HEK293 (cell line): ENCODE measurements at regions not wholly inside any gene's neighbourhood (a gene's known extent, or its start where the extent isn't known, plus 50 kb on each side); places are given as distances from the start of the nearest gene placed in this dataset.

Experiments used
- CTCF ChIA-PET: fragments of 350-600 bp; formaldehyde crosslinking; extraction: SDS; loops from one replicate; lab custom pipeline; 2021; ENCODE audit warnings: antibody characterized with exemption; lab: Yijun Ruan, JAX
- POLR2A ChIA-PET: fragments of 300-600 bp; formaldehyde crosslinking; extraction: SDS; loops from one replicate; lab custom pipeline; 2020; ENCODE audit warnings: antibody characterized with exemption, inconsistent platforms; lab: Yijun Ruan, JAX
- H3K27ac ChIP-seq: fragments of 200-500 bp; sonication (Bioruptor generic); 2 replicates; pipeline ENCODE4 v1.5.1; 2014; ENCODE audit warnings: low read depth, low read length, control low read depth, inconsistent platforms; ENCODE audit errors: extremely low read depth
- H3K36me3 ChIP-seq, 2 experiments: fragments of 200-500 bp in 1 of 2; sonication (Bioruptor generic) in 1 of 2; 1 replicate in 1 of 2; 2 replicates in 1 of 2; pipeline ENCODE4 v1.5.1; 2014 to 2017; ENCODE audit warnings: inconsistent platforms in 2 of 2, low read length in 2 of 2; ENCODE audit not compliant: control insufficient read depth in 2 of 2, insufficient read depth in 1 of 2
- H3K4me1 ChIP-seq: fragments of 200-500 bp; sonication (Bioruptor generic); 2 replicates; pipeline ENCODE4 v1.5.1; 2014; ENCODE audit warnings: mild to moderate bottlenecking, low read length, inconsistent platforms; ENCODE audit not compliant: control insufficient read depth, insufficient read depth
- H3K4me3 ChIP-seq: 2 replicates; pipeline ENCODE4 v1.5.1; 2011; ENCODE audit warnings: low read depth, mild to moderate bottlenecking, control low read depth, low read length, moderate library complexity
- H3K9me3 ChIP-seq: fragments of 200-500 bp; sonication (Bioruptor generic); 2 replicates; pipeline ENCODE4 v1.5.1; 2014; ENCODE audit warnings: low read depth, low read length, inconsistent platforms; ENCODE audit not compliant: control insufficient read depth, insufficient read depth
- FEZF1 ChIP-seq: fragments of 450-650 bp; formaldehyde crosslinking; IDR thresholded peaks from 2 replicates; pipeline ENCODE4 v1.5.1; 2016; ENCODE audit warnings: missing biosample characterization, missing genetic modification characterization
- GFI1B ChIP-seq: fragments of 450-650 bp; formaldehyde crosslinking; IDR thresholded peaks from 2 replicates; pipeline ENCODE4 v1.5.1; 2016; ENCODE audit warnings: missing biosample characterization, missing genetic modification characterization
- PRDM1 ChIP-seq: fragments of 450-650 bp; formaldehyde crosslinking; IDR thresholded peaks from 2 replicates; pipeline ENCODE4; 2016; ENCODE audit warnings: missing biosample characterization, missing genetic modification characterization
- SP7 ChIP-seq: fragments of 450-650 bp; formaldehyde crosslinking; IDR thresholded peaks from 2 replicates; pipeline ENCODE4 v1.5.1; 2016; ENCODE audit warnings: missing biosample characterization, missing genetic modification characterization
- ZBTB1 ChIP-seq: fragments of 450-650 bp; formaldehyde crosslinking; IDR thresholded peaks from 2 replicates; pipeline ENCODE4 v1.5.1; 2016; ENCODE audit warnings: missing biosample characterization, missing genetic modification characterization
- ZBTB7A ChIP-seq: fragments of 450-650 bp; formaldehyde crosslinking; IDR thresholded peaks from 2 replicates; pipeline ENCODE4 v1.5.1; 2016; ENCODE audit warnings: low read depth, missing biosample characterization, missing genetic modification characterization
- ZFP41 ChIP-seq: fragments of 450-650 bp; formaldehyde crosslinking; IDR thresholded peaks from 2 replicates; pipeline ENCODE4 v1.5.1; 2016; ENCODE audit warnings: missing biosample characterization, missing genetic modification characterization, borderline replicate concordance
- ZNF121 ChIP-seq: fragments of 450-650 bp; formaldehyde crosslinking; IDR thresholded peaks from 2 replicates; pipeline ENCODE4 v1.5.1; 2016; ENCODE audit warnings: missing biosample characterization, missing genetic modification characterization
- ZNF140 ChIP-seq: fragments of 450-650 bp; formaldehyde crosslinking; IDR thresholded peaks from 2 replicates; pipeline ENCODE4 v1.5.1; 2016; ENCODE audit warnings: missing biosample characterization, missing genetic modification characterization
- ZNF169 ChIP-seq: fragments of 450-650 bp; formaldehyde crosslinking; IDR thresholded peaks from 2 replicates; pipeline ENCODE4 v1.5.1; 2016; ENCODE audit warnings: missing biosample characterization, missing genetic modification characterization
- ZNF423 ChIP-seq: fragments of 450-650 bp; formaldehyde crosslinking; IDR thresholded peaks from 2 replicates; pipeline ENCODE4 v1.5.1; 2016; ENCODE audit warnings: missing biosample characterization, missing genetic modification characterization
- ZNF596 ChIP-seq: fragments of 450-650 bp; IDR thresholded peaks from 2 replicates; pipeline ENCODE4 v1.5.0; 2018; ENCODE audit warnings: missing biosample characterization, mild to moderate bottlenecking, missing genetic modification characterization, moderate library complexity
- ZNF621 ChIP-seq: fragments of 450-650 bp; formaldehyde crosslinking; IDR thresholded peaks from 2 replicates; pipeline ENCODE4 v1.5.1; 2017; ENCODE audit warnings: missing biosample characterization, missing genetic modification characterization
- ZNF747 ChIP-seq: fragments of 450-650 bp; formaldehyde crosslinking; IDR thresholded peaks from 2 replicates; pipeline ENCODE4 v1.5.1; 2016; ENCODE audit warnings: missing biosample characterization, missing genetic modification characterization
- ZXDB ChIP-seq: fragments of 450-650 bp; formaldehyde crosslinking; IDR thresholded peaks from 2 replicates; pipeline ENCODE4 v1.5.1; 2016; ENCODE audit warnings: missing biosample characterization, missing genetic modification characterization
- TF ChIP-seq, protein P1 (sequence below): IDR thresholded peaks from 2 replicates; pipeline ENCODE4 v1.6.1; 2011; ENCODE audit warnings: mild to moderate bottlenecking, low read depth, low read length, borderline replicate concordance
- TF ChIP-seq, protein P2 (sequence below): fragments of 450-650 bp; formaldehyde crosslinking; IDR thresholded peaks from 2 replicates; pipeline ENCODE4 v1.5.1; 2016; ENCODE audit warnings: missing biosample characterization, missing genetic modification characterization
- TF ChIP-seq, protein P3 (sequence below): fragments of 450-650 bp; formaldehyde crosslinking; IDR thresholded peaks from 2 replicates; pipeline ENCODE4 v1.5.1; 2017; ENCODE audit warnings: missing biosample characterization, mild to moderate bottlenecking, missing genetic modification characterization, moderate library complexity
- TF ChIP-seq, protein P4 (sequence below): fragments of 450-650 bp; formaldehyde crosslinking; IDR thresholded peaks from 2 replicates; pipeline ENCODE4 v1.5.1; 2017; ENCODE audit warnings: missing biosample characterization, missing genetic modification characterization
- TF ChIP-seq, protein P5 (sequence below): fragments of 450-650 bp; IDR thresholded peaks from 2 replicates; pipeline ENCODE4 v1.5.1; 2018; ENCODE audit warnings: missing biosample characterization, missing genetic modification characterization
- TF ChIP-seq, protein P6 (sequence below): fragments of 450-650 bp; formaldehyde crosslinking; IDR thresholded peaks from 2 replicates; pipeline ENCODE4 v1.5.1; 2016; ENCODE audit warnings: missing biosample characterization, missing genetic modification characterization
- TF ChIP-seq, protein P7 (sequence below): fragments of 450-650 bp; formaldehyde crosslinking; IDR thresholded peaks from 2 replicates; pipeline ENCODE4 v1.5.1; 2016; ENCODE audit warnings: missing biosample characterization, missing genetic modification characterization

DNA sequence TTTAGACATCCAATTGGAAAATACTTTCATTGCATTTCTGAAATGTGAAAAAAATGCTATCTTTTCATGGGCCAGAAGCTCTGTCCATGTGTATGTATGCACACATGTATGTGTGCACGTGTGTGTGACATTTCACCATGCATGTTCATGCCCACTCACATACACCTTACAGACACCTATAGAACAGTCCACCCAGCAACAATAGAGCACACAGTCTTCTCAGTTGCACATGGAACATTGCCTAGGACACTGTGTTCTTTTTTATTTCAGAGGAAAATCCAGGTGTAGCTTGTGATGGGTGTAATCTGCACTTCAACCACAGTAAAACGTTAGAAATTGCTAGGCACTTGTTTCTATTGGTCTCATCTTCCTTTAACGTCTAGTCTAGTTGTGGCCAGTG is 114.8 kb upstream of the RGPD4 start:
- CTCF ChIA-PET, result no interaction called here

DNA sequence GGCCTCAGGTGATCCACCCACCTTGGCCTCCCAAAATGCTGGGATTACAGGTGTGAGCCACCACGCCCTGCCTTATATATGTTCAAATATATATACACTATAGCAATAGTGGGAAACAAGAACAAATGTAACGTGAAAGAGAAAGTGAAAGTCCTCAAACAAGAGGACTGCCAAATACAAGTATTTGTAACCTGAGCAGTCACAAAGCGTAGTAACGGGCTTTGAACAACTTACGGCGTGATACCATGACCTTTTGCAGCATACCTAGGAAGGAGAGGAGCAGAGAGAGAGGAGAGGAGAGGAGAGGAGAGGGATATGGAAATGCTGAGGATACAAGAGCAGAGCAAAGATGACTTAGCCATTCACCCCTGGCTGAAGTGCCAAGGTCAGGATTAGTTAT is 113.8 kb upstream of the RGPD4 start:
- H3K4me1 ChIP-seq, result no peaks in the 10 kb centered on the region
- no peak for TF ChIP-seq ZBTB1 (tag by site-specific recombination)
- TF ChIP-seq, all 188 proteins: peak for 0
- Histone ChIP-seq H3K36me3 (no peaks in the 10 kb centered on the region), H3K4me3 (no peak overlapping the region), H3K27ac (no peak overlapping the region), H3K9me3 (no peaks in the 10 kb centered on the region)
- ChIA-PET CTCF (no interaction called here), POLR2A (no interaction called here)

More for the DNA sequence above, 114.8 kb upstream of the RGPD4 start:
- Histone ChIP-seq H3K36me3 (no peaks in the 10 kb centered on the region), H3K4me1 (no peaks in the 10 kb centered on the region), H3K27ac (no peak overlapping the region), H3K4me3 (no peak overlapping the region), H3K9me3 (no peaks in the 10 kb centered on the region)
- no peak for TF ChIP-seq ZFP41 (tag by site-specific recombination)
- no peak for TF ChIP-seq PRDM1 (tag by site-specific recombination)
- TF ChIP-seq ZNF747 (tag by site-specific recombination), result no peak
- TF ChIP-seq, protein P1, sequence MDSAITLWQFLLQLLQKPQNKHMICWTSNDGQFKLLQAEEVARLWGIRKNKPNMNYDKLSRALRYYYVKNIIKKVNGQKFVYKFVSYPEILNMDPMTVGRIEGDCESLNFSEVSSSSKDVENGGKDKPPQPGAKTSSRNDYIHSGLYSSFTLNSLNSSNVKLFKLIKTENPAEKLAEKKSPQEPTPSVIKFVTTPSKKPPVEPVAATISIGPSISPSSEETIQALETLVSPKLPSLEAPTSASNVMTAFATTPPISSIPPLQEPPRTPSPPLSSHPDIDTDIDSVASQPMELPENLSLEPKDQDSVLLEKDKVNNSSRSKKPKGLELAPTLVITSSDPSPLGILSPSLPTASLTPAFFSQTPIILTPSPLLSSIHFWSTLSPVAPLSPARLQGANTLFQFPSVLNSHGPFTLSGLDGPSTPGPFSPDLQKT, result no peak
- no peak for TF ChIP-seq FEZF1 (tag by site-specific recombination)
- no peak for TF ChIP-seq ZNF596 (tag by site-specific recombination)
- TF ChIP-seq ZNF140 (tag by site-specific recombination), result no peak
- no peak for TF ChIP-seq ZXDB (tag by site-specific recombination)
- TF ChIP-seq, protein P2, sequence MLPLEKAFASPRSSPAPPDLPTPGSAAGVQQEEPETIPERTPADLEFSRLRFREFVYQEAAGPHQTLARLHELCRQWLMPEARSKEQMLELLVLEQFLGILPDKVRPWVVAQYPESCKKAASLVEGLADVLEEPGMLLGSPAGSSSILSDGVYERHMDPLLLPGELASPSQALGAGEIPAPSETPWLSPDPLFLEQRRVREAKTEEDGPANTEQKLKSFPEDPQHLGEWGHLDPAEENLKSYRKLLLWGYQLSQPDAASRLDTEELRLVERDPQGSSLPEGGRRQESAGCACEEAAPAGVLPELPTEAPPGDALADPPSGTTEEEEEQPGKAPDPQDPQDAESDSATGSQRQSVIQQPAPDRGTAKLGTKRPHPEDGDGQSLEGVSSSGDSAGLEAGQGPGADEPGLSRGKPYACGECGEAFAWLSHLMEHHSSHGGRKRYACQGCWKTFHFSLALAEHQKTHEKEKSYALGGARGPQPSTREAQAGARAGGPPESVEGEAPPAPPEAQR (tag by site-specific recombination), result no peak
- TF ChIP-seq, protein P3, sequence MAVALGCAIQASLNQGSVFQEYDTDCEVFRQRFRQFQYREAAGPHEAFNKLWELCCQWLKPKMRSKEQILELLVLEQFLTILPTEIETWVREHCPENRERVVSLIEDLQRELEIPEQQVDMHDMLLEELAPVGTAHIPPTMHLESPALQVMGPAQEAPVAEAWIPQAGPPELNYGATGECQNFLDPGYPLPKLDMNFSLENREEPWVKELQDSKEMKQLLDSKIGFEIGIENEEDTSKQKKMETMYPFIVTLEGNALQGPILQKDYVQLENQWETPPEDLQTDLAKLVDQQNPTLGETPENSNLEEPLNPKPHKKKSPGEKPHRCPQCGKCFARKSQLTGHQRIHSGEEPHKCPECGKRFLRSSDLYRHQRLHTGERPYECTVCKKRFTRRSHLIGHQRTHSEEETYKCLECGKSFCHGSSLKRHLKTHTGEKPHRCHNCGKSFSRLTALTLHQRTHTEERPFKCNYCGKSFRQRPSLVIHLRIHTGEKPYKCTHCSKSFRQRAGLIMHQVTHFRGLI (tag by site-specific recombination), result no peak
- no peak for TF ChIP-seq ZBTB7A (tag by site-specific recombination)
- TF ChIP-seq, protein P4, sequence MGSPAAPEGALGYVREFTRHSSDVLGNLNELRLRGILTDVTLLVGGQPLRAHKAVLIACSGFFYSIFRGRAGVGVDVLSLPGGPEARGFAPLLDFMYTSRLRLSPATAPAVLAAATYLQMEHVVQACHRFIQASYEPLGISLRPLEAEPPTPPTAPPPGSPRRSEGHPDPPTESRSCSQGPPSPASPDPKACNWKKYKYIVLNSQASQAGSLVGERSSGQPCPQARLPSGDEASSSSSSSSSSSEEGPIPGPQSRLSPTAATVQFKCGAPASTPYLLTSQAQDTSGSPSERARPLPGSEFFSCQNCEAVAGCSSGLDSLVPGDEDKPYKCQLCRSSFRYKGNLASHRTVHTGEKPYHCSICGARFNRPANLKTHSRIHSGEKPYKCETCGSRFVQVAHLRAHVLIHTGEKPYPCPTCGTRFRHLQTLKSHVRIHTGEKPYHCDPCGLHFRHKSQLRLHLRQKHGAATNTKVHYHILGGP, result no peak
- POLR2A ChIA-PET, result no interaction called here

DNA sequence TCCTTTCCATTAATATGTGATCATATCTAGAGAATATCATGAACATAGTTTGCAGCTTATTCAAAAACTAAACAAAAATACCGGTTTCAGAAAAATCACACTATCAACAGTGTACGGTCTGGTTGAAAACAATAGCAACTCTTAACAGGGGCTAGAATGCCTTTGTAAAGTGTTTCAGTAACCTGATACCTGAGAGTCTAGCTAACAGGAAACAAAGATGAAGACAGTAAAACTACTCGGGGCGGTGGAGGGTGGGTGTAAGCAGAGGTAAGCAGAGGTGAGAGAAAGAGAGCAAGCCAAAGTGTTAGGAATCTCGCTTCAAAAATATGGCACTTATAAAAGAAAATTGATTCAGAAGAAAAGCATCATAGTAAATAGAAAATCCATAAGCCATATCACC is 109.0 kb upstream of the RGPD4 start:
- Histone ChIP-seq H3K9me3 (no peaks in the 10 kb centered on the region), H3K27ac (no peak overlapping the region), H3K4me1 (no peaks in the 10 kb centered on the region), H3K4me3 (no peak overlapping the region), H3K36me3 (no peaks in the 10 kb centered on the region)
- ChIA-PET POLR2A (no interaction called here), CTCF (interaction anchor here (0.7 kb wide), 1 partner anchor 20 kb away, joined by 3 read pairs; no protein-coding TSS in a partner anchor)
- TF ChIP-seq ZNF423 (tag by site-specific recombination) (no peak), ZNF121 (tag by site-specific recombination) (no peak), ZNF169 (tag by site-specific recombination) (no peak), GFI1B (tag by site-specific recombination) (no peak), ZNF621 (no peak), SP7 (tag by site-specific recombination) (no peak)
- TF ChIP-seq, protein P5, sequence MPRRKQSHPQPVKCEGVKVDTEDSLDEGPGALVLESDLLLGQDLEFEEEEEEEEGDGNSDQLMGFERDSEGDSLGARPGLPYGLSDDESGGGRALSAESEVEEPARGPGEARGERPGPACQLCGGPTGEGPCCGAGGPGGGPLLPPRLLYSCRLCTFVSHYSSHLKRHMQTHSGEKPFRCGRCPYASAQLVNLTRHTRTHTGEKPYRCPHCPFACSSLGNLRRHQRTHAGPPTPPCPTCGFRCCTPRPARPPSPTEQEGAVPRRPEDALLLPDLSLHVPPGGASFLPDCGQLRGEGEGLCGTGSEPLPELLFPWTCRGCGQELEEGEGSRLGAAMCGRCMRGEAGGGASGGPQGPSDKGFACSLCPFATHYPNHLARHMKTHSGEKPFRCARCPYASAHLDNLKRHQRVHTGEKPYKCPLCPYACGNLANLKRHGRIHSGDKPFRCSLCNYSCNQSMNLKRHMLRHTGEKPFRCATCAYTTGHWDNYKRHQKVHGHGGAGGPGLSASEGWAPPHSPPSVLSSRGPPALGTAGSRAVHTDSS (tag by site-specific recombination), result no peak
- TF ChIP-seq, protein P6, sequence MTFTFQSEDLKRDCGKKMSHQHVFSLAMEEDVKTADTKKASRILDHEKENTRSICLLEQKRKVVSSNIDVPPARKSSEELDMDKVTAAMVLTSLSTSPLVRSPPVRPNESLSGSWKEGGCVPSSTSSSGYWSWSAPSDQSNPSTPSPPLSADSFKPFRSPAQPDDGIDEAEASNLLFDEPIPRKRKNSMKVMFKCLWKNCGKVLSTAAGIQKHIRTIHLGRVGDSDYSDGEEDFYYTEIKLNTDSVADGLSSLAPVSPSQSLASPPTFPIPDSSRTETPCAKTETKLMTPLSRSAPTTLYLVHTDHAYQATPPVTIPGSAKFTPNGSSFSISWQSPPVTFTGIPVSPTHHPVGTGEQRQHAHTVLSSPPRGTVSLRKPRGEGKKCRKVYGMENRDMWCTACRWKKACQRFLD (tag by site-specific recombination), result no peak
- TF ChIP-seq, protein P7, sequence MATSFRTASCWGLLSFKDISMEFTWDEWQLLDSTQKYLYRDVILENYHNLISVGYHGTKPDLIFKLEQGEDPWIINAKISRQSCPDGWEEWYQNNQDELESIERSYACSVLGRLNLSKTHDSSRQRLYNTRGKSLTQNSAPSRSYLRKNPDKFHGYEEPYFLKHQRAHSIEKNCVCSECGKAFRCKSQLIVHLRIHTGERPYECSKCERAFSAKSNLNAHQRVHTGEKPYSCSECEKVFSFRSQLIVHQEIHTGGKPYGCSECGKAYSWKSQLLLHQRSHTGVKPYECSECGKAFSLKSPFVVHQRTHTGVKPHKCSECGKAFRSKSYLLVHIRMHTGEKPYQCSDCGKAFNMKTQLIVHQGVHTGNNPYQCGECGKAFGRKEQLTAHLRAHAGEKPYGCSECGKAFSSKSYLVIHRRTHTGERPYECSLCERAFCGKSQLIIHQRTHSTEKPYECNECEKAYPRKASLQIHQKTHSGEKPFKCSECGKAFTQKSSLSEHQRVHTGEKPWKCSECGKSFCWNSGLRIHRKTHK (tag by site-specific recombination), result no peak
